HL-60 (cell line): ENCODE measurements at regions not wholly inside any gene's neighbourhood (a gene's known extent, or its start where the extent isn't known, plus 50 kb on each side); places are given as distances from the start of the nearest gene placed in this dataset.
"Not testable (repeated sequence)": the region's sequence is repeated elsewhere in the genome, so short reads cannot be mapped to it uniquely, and the experiment has no call there.

Source experiments
- DNase-seq, 2 experiments: peaks; one replicate each; pipeline ENCODE4 v3.0.0-alpha.2; 2010 to 2020; ENCODE audit warnings: low read depth in 1 of 2, low spot score in 1 of 2
- H3K27ac ChIP-seq: fragments of 250-450 bp; sonication (Bioruptor Pico); replicated peaks from 2 replicates; pipeline ENCODE4 v1.5.1; 2020; ENCODE audit warnings: mild to moderate bottlenecking, moderate library complexity
- H3K27me3 ChIP-seq: fragments of 250-450 bp; sonication (Bioruptor Pico); 2 replicates; pipeline ENCODE4 v1.5.1; 2021; ENCODE audit warnings: mild to moderate bottlenecking, moderate library complexity; ENCODE audit not compliant: insufficient read depth, poor library complexity, severe bottlenecking
- H3K4me3 ChIP-seq: replicated peaks from 2 replicates; pipeline ENCODE4 v1.5.1; 2011; ENCODE audit warnings: mild to moderate bottlenecking, control low read depth, low read length; ENCODE audit not compliant: insufficient read depth
- CTCF ChIP-seq: IDR thresholded peaks from one replicate; pipeline ENCODE4 v1.5.1; 2011; ENCODE audit warnings: low read length, control low read depth, inconsistent platforms; ENCODE audit not compliant: insufficient read depth
- GABPA ChIP-seq: IDR thresholded peaks from 2 replicates; pipeline ENCODE4 v1.6.1; 2012; ENCODE audit warnings: low read depth
- POLR2AphosphoS5 ChIP-seq: IDR thresholded peaks from 2 replicates; pipeline ENCODE4 v1.6.1; 2012; ENCODE audit warnings: low read depth
- REST ChIP-seq: IDR thresholded peaks from 2 replicates; pipeline ENCODE4 v1.6.1; 2012; ENCODE audit warnings: low read depth; ENCODE audit not compliant: insufficient replicate concordance
- SPI1 ChIP-seq: IDR thresholded peaks from 2 replicates; pipeline ENCODE4 v1.6.1; 2012; ENCODE audit warnings: low read depth, mild to moderate bottlenecking, borderline replicate concordance

- Histone ChIP-seq H3K4me3 (no peak overlapping the region), H3K27me3 (no peaks in the 10 kb centered on the region), H3K27ac (no peak overlapping the region)
- no peak for DNase-seq
- TF ChIP-seq GABPA (no peak), POLR2AphosphoS5 (no peak), CTCF (no peak), SPI1 (no peak), REST (no peak)
These were observed 229.4 kb upstream of the RSPO3 start for GRCh38 chr6:126888727-126889725.

GRCh38 chr6:126890055-126890454, 228.4 kb upstream of the RSPO3 start:
- H3K27ac ChIP-seq = no peak overlapping the region
- DNase-seq = no peak
- no peak for TF ChIP-seq REST
- no peak for TF ChIP-seq POLR2AphosphoS5
- no peak for TF ChIP-seq CTCF
- TF ChIP-seq SPI1 = no peak
- TF ChIP-seq GABPA = no peak
- H3K4me3 ChIP-seq = no peak overlapping the region
- H3K27me3 ChIP-seq = no peaks in the 10 kb centered on the region

GRCh38 chr6:126891158-126891557, 227.3 kb upstream of the RSPO3 start:
- H3K27me3 ChIP-seq = no peaks in the 10 kb centered on the region
- no peak overlapping the region for H3K4me3 ChIP-seq
- TF ChIP-seq CTCF (no peak), SPI1 (no peak), REST (no peak), GABPA (no peak), POLR2AphosphoS5 (no peak)
- no peak for DNase-seq
- H3K27ac ChIP-seq = no peak overlapping the region

GRCh38 chr6:126892869-126893268, 225.6 kb upstream of the RSPO3 start:
- H3K27me3 ChIP-seq, H3K4me3 ChIP-seq, H3K27ac ChIP-seq, DNase-seq: not testable (repeated sequence)
